H1 (cell line): ENCODE measurements at regions not wholly inside any gene's neighbourhood (a gene's known extent, or its start where the extent isn't known, plus 50 kb on each side); places are given as distances from the start of the nearest gene placed in this dataset.

Source experiments
- CTCF ChIA-PET: fragments of 300-600 bp; sonication (Branson Sonifier 250); formaldehyde crosslinking; loops from one replicate; lab custom pipeline; 2021; ENCODE audit not compliant: partially characterized antibody; lab: Charles Lee
- POLR2A ChIA-PET: fragments of 300-600 bp; sonication (Branson Sonifier 250); formaldehyde crosslinking; loops from one replicate; lab custom pipeline; 2021; ENCODE audit warnings: inconsistent platforms; ENCODE audit not compliant: partially characterized antibody; lab: Charles Lee
- DNase-seq, 2 experiments: peaks; one replicate each; pipeline versions ENCODE4 v3.0.0 to v3.0.0-alpha.2; 2010 to 2022; ENCODE audit warnings: low spot score in 2 of 2, low read depth in 1 of 2, mixed read lengths in 1 of 2
- FAIRE-seq: peaks from 2 replicates; lab custom pipeline; 2011; peaks lifted over from hg19 to GRCh38; lab: Jason Lieb, UNC
- H2AFZ ChIP-seq: 2 replicates; pipeline ENCODE4 v1.8.1; 2012; ENCODE audit warnings: low read length, inconsistent platforms
- H2AK5ac ChIP-seq: 2 replicates; pipeline ENCODE4 v1.6.1; 2013; ENCODE audit warnings: low read depth, low read length
- H2BK120ac ChIP-seq: replicated peaks from 2 replicates; pipeline ENCODE3; 2013; ENCODE audit warnings: low read depth, low read length, inconsistent platforms
- H2BK12ac ChIP-seq: 2 replicates; pipeline ENCODE4 v1.6.1; 2013; ENCODE audit warnings: low read depth, low read length
- H2BK15ac ChIP-seq: 2 replicates; pipeline ENCODE4 v1.6.1; 2013; ENCODE audit warnings: low read length
- H2BK20ac ChIP-seq: 2 replicates; pipeline ENCODE4 v1.6.1; 2013; ENCODE audit warnings: low read length
- H2BK5ac ChIP-seq: 2 replicates; pipeline ENCODE4 v1.6.1; 2013; ENCODE audit warnings: low read depth, low read length
- H3K14ac ChIP-seq: 2 replicates; pipeline ENCODE4 v1.6.1; 2013; ENCODE audit warnings: inconsistent platforms; ENCODE audit not compliant: insufficient read length
- H3K18ac ChIP-seq: 2 replicates; pipeline ENCODE4 v1.6.1; 2013; ENCODE audit warnings: low read length; ENCODE audit errors: extremely low read depth
- H3K23ac ChIP-seq: 2 replicates; pipeline ENCODE4 v1.6.1; 2013; ENCODE audit warnings: inconsistent platforms; ENCODE audit not compliant: insufficient read length
- H3K23me2 ChIP-seq: 2 replicates; pipeline ENCODE4 v1.6.1; 2013; ENCODE audit warnings: low read depth, low read length
- H3K27ac ChIP-seq: 2 replicates; pipeline ENCODE4 v1.6.1; 2011; ENCODE audit warnings: low read depth, low read length, inconsistent platforms
- H3K27me3 ChIP-seq, 4 experiments: replicated peaks in 1 of 4; 1 replicate in 1 of 4; 2 replicates in 3 of 4; pipeline versions ENCODE4 v1.6.1 to v1.8.1; 2011 to 2013; ENCODE audit warnings: low read length in 3 of 4, mild to moderate bottlenecking in 3 of 4, inconsistent platforms in 2 of 4, mixed read lengths in 2 of 4, moderate library complexity in 1 of 4; ENCODE audit not compliant: control insufficient read depth in 3 of 4, insufficient read depth in 3 of 4; ENCODE audit errors: extremely low read depth in 1 of 4
- H3K36me3 ChIP-seq, 4 experiments: 2 replicates each; pipeline versions ENCODE4 v1.6.1 to v1.8.1; 2011 to 2013; ENCODE audit warnings: mild to moderate bottlenecking in 4 of 4, low read length in 3 of 4, moderate library complexity in 2 of 4, control low read depth in 1 of 4, inconsistent platforms in 1 of 4; ENCODE audit not compliant: insufficient read depth in 4 of 4, control insufficient read depth in 2 of 4
- H3K4ac ChIP-seq: replicated peaks from 2 replicates; pipeline ENCODE3; 2013; ENCODE audit warnings: low read length, low read depth, mixed read lengths, inconsistent platforms; ENCODE audit not compliant: insufficient read length
- H3K4me1 ChIP-seq, 4 experiments: replicated peaks in 1 of 4; 1 replicate in 1 of 4; 2 replicates in 3 of 4; pipeline versions ENCODE4 v1.6.1 to v1.8.1; 2011 to 2013; ENCODE audit warnings: low read length in 3 of 4, inconsistent platforms in 2 of 4, mixed read lengths in 1 of 4; ENCODE audit not compliant: insufficient read depth in 4 of 4, control insufficient read depth in 3 of 4
- H3K4me2 ChIP-seq, 2 experiments: 2 replicates each; pipeline versions ENCODE4 v1.6.1 to v1.8.1; 2011 to 2013; ENCODE audit warnings: low read depth in 2 of 2, low read length in 2 of 2, control low read depth in 1 of 2, inconsistent platforms in 1 of 2, mild to moderate bottlenecking in 1 of 2; ENCODE audit not compliant: insufficient read depth in 1 of 2
- H3K4me3 ChIP-seq, 4 experiments: fragments of 200-600, 300-600 bp in 1 of 4; sonication (generic), shearing (Covaris generic), sonication (Bioruptor Twin) in 1 of 4; 2 replicates each; pipeline versions ENCODE4 v1.5.1 to v1.8.1; 2011 to 2016; ENCODE audit warnings: low read length in 4 of 4, low read depth in 3 of 4, control low read depth in 2 of 4, inconsistent platforms in 2 of 4, mild to moderate bottlenecking in 2 of 4, mixed read lengths in 1 of 4, moderate library complexity in 1 of 4; ENCODE audit not compliant: insufficient read depth in 2 of 4; ENCODE audit errors: extremely low read depth in 1 of 4
- H3K56ac ChIP-seq: replicated peaks from 2 replicates; pipeline ENCODE3; 2013; ENCODE audit warnings: low read depth, mild to moderate bottlenecking, mixed read lengths, low read length, inconsistent platforms; ENCODE audit not compliant: insufficient read length
- H3K79me1 ChIP-seq: 2 replicates; pipeline ENCODE4 v1.6.1; 2013; ENCODE audit warnings: low read depth, low read length, control low read depth
- H3K79me2 ChIP-seq, 2 experiments: 2 replicates each; pipeline versions ENCODE4 v1.6.1 to v1.8.1; 2012 to 2013; ENCODE audit warnings: low read length in 2 of 2, mild to moderate bottlenecking in 2 of 2, inconsistent platforms in 1 of 2; ENCODE audit not compliant: insufficient read depth in 2 of 2, control insufficient read depth in 1 of 2
- H3K9ac ChIP-seq, 4 experiments: replicated peaks in 1 of 4; 1 replicate in 1 of 4; 2 replicates in 3 of 4; pipeline versions ENCODE4 v1.6.1 to v1.8.1; 2011 to 2013; ENCODE audit warnings: low read depth in 3 of 4, low read length in 3 of 4, control low read depth in 2 of 4, mild to moderate bottlenecking in 2 of 4, moderate library complexity in 2 of 4, inconsistent platforms in 1 of 4; ENCODE audit errors: extremely low read depth in 1 of 4
- H3K9me3 ChIP-seq, 2 experiments: 2 replicates each; pipeline versions ENCODE4 v1.6.1 to v1.8.1; 2012 to 2013; ENCODE audit warnings: mild to moderate bottlenecking in 2 of 2, moderate library complexity in 2 of 2, control low read depth in 1 of 2, inconsistent platforms in 1 of 2, low read depth in 1 of 2, low read length in 1 of 2, mixed read lengths in 1 of 2; ENCODE audit not compliant: insufficient read depth in 2 of 2
- H4K20me1 ChIP-seq, 2 experiments: replicated peaks in 1 of 2; 2 replicates each; pipeline versions ENCODE3 to v1.8.1; 2011 to 2013; ENCODE audit warnings: inconsistent platforms in 2 of 2, low read length in 2 of 2, mild to moderate bottlenecking in 1 of 2; ENCODE audit not compliant: insufficient read depth in 2 of 2, control insufficient read depth in 1 of 2
- H4K5ac ChIP-seq: 2 replicates; pipeline ENCODE4 v1.6.1; 2013; ENCODE audit warnings: low read length, low read depth, mixed read lengths, inconsistent platforms; ENCODE audit not compliant: insufficient read length
- H4K8ac ChIP-seq: 2 replicates; pipeline ENCODE4 v1.8.0; 2013; ENCODE audit warnings: mild to moderate bottlenecking, moderate library complexity, low read length, inconsistent platforms; ENCODE audit not compliant: insufficient read depth; ENCODE audit errors: extremely low read depth
- H4K91ac ChIP-seq: replicated peaks from 2 replicates; pipeline ENCODE3; 2013; ENCODE audit warnings: low read length, mixed read lengths, inconsistent platforms; ENCODE audit not compliant: insufficient read length
- BACH1 ChIP-seq: IDR thresholded peaks from 2 replicates; pipeline ENCODE4 v1.6.1; 2012; ENCODE audit warnings: low read length, improper control_type of control experiment
- BRCA1 ChIP-seq: IDR thresholded peaks from 2 replicates; pipeline ENCODE4 v1.6.1; 2012; ENCODE audit warnings: low read depth, low read length, improper control_type of control experiment
- CBX5 ChIP-seq: fragments of 300-800, 300-1000 bp; sonication (generic); IDR thresholded peaks from 2 replicates; pipeline ENCODE4 v1.7.1; 2016; ENCODE audit warnings: antibody characterized with exemption, low read length, low read depth
- CBX8 ChIP-seq: fragments of 300-800, 300-1000 bp; sonication (generic); IDR thresholded peaks from 2 replicates; pipeline ENCODE4 v1.7.1; 2016; ENCODE audit warnings: low read depth, low read length, borderline replicate concordance
- EZH2 ChIP-seq: fragments of 200-600 bp; sonication (generic); IDR thresholded peaks from 2 replicates; pipeline ENCODE4 v1.7.1; 2012; ENCODE audit warnings: low read depth, mild to moderate bottlenecking, moderate library complexity, low read length, inconsistent platforms; ENCODE audit not compliant: severe bottlenecking
- SAP30 ChIP-seq: fragments of 300-600 bp; sonication (generic); IDR thresholded peaks from 2 replicates; pipeline ENCODE4 v1.7.1; 2012; ENCODE audit warnings: low read length, moderate library complexity, mild to moderate bottlenecking, inconsistent platforms; ENCODE audit not compliant: insufficient read depth, insufficient replicate concordance
- SP1 ChIP-seq: IDR thresholded peaks from 2 replicates; pipeline ENCODE4 v1.6.1; 2011; ENCODE audit warnings: low read depth, low read length
- WGBS, 2 experiments: shearing (Covaris generic) in 1 of 2; methylation state at CpG; one replicate each; pipeline versions ENCODE4 v1.1.6 to v1.1.7; 2013 to 2015; ENCODE audit warnings: low lambda C conversion rate in 2 of 2, mixed read lengths in 2 of 2, inconsistent platforms in 1 of 2, low coverage in 1 of 2, missing lambda C conversion rate in 1 of 2; ENCODE audit not compliant: insufficient replicate concordance in 2 of 2, insufficient coverage in 1 of 2, insufficient read length in 1 of 2; ENCODE audit errors: extremely low coverage in 1 of 2, missing lambda C conversion rate in 1 of 2; 5-methylcytosine and 5-hydroxymethylcytosine counted together

DNA sequence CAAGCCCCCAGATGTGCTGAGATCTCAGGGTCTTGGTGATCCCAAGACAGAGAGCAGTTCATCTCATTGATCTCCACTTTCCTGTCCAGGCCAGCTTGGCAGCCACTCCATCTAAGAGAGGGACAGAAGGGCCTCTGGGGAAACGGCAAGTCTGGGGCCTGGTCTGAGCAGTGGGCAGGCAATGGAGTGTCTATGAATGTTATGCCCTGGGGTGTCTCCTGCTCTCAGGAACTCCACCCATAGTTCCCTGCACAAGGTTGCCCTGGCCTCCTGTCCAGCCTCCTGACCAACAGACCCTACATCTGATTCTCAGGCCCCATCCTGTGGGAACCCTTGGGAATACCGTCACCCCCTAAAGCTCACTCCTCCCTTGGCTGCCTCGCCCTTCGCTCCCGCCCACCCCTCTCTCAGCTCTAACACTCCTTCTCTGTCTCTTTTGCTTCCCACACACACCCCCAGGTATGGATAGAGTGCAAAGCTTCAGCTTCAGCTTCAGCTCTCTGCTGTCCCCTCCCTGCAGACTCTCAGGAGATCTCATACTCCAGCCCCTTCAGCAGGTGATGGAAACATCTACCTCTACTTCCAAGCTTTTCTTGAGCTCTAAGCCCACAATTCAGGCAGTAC, 83.0 kb downstream of the HIF1AN start:
- Histone ChIP-seq H4K5ac (no peak overlapping the region), H2BK5ac (no peak overlapping the region), H2BK15ac (no peak overlapping the region), H4K20me1 (no peaks in the 10 kb centered on the region), H4K8ac (no peak overlapping the region), H3K79me1 (no peaks in the 10 kb centered on the region), H2AFZ (no peak overlapping the region), H3K23me2 (no peaks in the 10 kb centered on the region; the same call in 1 of the 2 replicates), H4K91ac (no peak overlapping the region), H2AK5ac (no peak overlapping the region), H3K18ac (no peak overlapping the region), H3K23ac (no peak overlapping the region), H2BK12ac (no peak overlapping the region), H3K27me3 (no peaks in the 10 kb centered on the region), H3K4me2 (no peak overlapping the region), H3K4me3 (no peak overlapping the region), H2BK20ac (no peak overlapping the region), H3K36me3 (no peaks in the 10 kb centered on the region), H3K9ac (no peak overlapping the region), H3K4ac (no peak overlapping the region), H3K56ac (no peak overlapping the region), H3K4me1 (no peaks in the 10 kb centered on the region; a peak in 1 of 7 replicates), H3K14ac (no peak overlapping the region), H3K79me2 (no peaks in the 10 kb centered on the region), H3K27ac (no peak overlapping the region), H3K9me3 (no peaks in the 10 kb centered on the region), H2BK120ac (no peak overlapping the region)
- POLR2A ChIA-PET, result interaction anchor here (1.0 kb wide), 1 partner anchor 117 kb away, joined by 3 read pairs; no protein-coding TSS in a partner anchor
- FAIRE-seq (no peak), DNase-seq (no peak)
- WGBS, 2 experiments, result 82% methylated on average over 5 of the region's 5 CpGs; no CpG with 5 or more reads in 1 of the 2 experiments
- CTCF ChIA-PET, result interaction anchor here (0.5 to 1.9 kb wide), 9 partner anchors 18 to 396 kb away, joined by 3 to 6 read pairs (median 3); no protein-coding TSS in a partner anchor
- TF ChIP-seq BRCA1, result no peak
- TF ChIP-seq BACH1, result no peak
- TF ChIP-seq SAP30, result no peak
- no peak for TF ChIP-seq EZH2
- no peak for TF ChIP-seq CBX8
- TF ChIP-seq CBX5, result no peak
- no peak for TF ChIP-seq SP1
